ENCODE measurements at regions not wholly inside any gene's neighbourhood (a gene's known extent, or its start where the extent isn't known, plus 50 kb on each side); places are given as distances from the start of the nearest gene placed in this dataset.

- Histone ChIP-seq H3K4me3 (ENCODE audit: low read length in 2 of 2) (no peak overlapping the region), H3K27ac (ENCODE audit: low read depth, low read length) (no peak overlapping the region), H3K27me3 (ENCODE audit: insufficient read depth, low read length) (no peaks in the 10 kb centered on the region), H3K4me1 (ENCODE audit: insufficient read depth, low read length) (no peaks in the 10 kb centered on the region), H3K9me3 (ENCODE audit: control insufficient read depth in 1 of 2, low read length in 2 of 2) (no peaks in the 10 kb centered on the region), H3K36me3 (ENCODE audit: insufficient read depth, low read length) (no peaks in the 10 kb centered on the region)
- H3K4me1 Mint-ChIP-seq, result peaks cover 0 to 7% (median 0%) of the 10 kb centered on the region in 4 donors
- no peak overlapping the region for H3K27ac Mint-ChIP-seq
- DNase-seq, result no peak
- peaks cover 0 to 7% (median 0%) of the 10 kb centered on the region in 8 donors for H3K9me3 Mint-ChIP-seq
- H3K36me3 Mint-ChIP-seq, result no peaks in the 10 kb centered on the region
- H3K27me3 Mint-ChIP-seq, result peaks cover 11 to 13% of the 10 kb centered on the region in 2 donors
- CTCF ChIA-PET (ENCODE audit: partially characterized antibody), result no interaction called here
- H3K4me3 Mint-ChIP-seq, result no peak overlapping the region
- intact Hi-C loops (cut with micrococcal nuclease), result no loop called here
- POLR2A ChIA-PET (ENCODE audit: partially characterized antibody), result no interaction called here
These were observed 100.8 kb downstream of the SHANK2 start for GRCh38 chr11:71151561-71151960.

GRCh38 chr11:71150859-71151258 lies 101.5 kb downstream of the SHANK2 start:
- no peak overlapping the region for H3K27ac Mint-ChIP-seq
- H3K4me3 Mint-ChIP-seq, result no peak overlapping the region
- H3K4me3 ChIP-seq (ENCODE audit: low read length in 2 of 2), result no peak overlapping the region
- H3K4me1 Mint-ChIP-seq, result peaks cover 0 to 7% (median 0%) of the 10 kb centered on the region in 4 donors
- POLR2A ChIA-PET (ENCODE audit: partially characterized antibody), result no interaction called here
- peaks cover 8 to 10% of the 10 kb centered on the region in 2 donors for H3K27me3 Mint-ChIP-seq
- H3K9me3 ChIP-seq (ENCODE audit: control insufficient read depth in 1 of 2, low read length in 2 of 2), result no peaks in the 10 kb centered on the region
- H3K9me3 Mint-ChIP-seq, result peaks cover 0 to 7% (median 0%) of the 10 kb centered on the region in 8 donors
- H3K4me1 ChIP-seq (ENCODE audit: insufficient read depth, low read length), result no peaks in the 10 kb centered on the region
- H3K27me3 ChIP-seq (ENCODE audit: insufficient read depth, low read length), result no peaks in the 10 kb centered on the region
- DNase-seq, result no peak
- no peaks in the 10 kb centered on the region for H3K36me3 ChIP-seq (ENCODE audit: insufficient read depth, low read length)
- intact Hi-C loops (cut with micrococcal nuclease), result no loop called here
- H3K27ac ChIP-seq (ENCODE audit: low read depth, low read length), result no peak overlapping the region
- CTCF ChIA-PET (ENCODE audit: partially characterized antibody), result no interaction called here
- no peaks in the 10 kb centered on the region for H3K36me3 Mint-ChIP-seq

DNA sequence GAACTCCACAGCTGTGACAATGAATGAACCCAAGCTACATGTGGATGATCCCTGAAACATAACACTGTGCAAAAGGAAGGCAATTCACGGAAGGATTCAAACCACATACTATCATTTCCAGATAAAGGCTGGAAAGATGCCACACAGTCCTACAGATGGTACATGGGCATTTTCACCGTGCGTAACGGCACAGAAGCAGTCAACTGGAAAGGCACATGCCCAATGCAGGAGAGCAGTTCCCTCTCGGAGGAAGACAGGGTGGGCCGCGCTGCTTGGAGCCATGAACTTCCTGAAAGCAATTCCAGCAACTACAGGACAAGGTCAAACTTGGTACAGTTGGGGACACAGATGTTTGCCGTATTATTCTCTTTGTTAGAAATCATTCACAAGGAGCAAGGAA lies 103.7 kb downstream of the SHANK2 start:
- no peaks in the 10 kb centered on the region for H3K36me3 ChIP-seq (ENCODE audit: insufficient read depth, low read length)
- no peak for DNase-seq
- H3K4me1 Mint-ChIP-seq, result peaks cover 0 to 7% (median 0%) of the 10 kb centered on the region in 4 donors
- H3K4me1 ChIP-seq (ENCODE audit: insufficient read depth, low read length), result no peaks in the 10 kb centered on the region
- H3K9me3 ChIP-seq (ENCODE audit: control insufficient read depth in 1 of 2, low read length in 2 of 2), result no peaks in the 10 kb centered on the region
- H3K4me3 Mint-ChIP-seq, result no peak overlapping the region
- H3K27me3 Mint-ChIP-seq, result peaks cover 5 to 10% of the 10 kb centered on the region in 2 donors
- no peak overlapping the region for H3K27ac Mint-ChIP-seq
- no peak overlapping the region for H3K27ac ChIP-seq (ENCODE audit: low read depth, low read length)
- H3K27me3 ChIP-seq (ENCODE audit: insufficient read depth, low read length), result no peaks in the 10 kb centered on the region
- peaks cover 0 to 7% (median 0%) of the 10 kb centered on the region in 8 donors for H3K9me3 Mint-ChIP-seq
- CTCF ChIA-PET (ENCODE audit: partially characterized antibody), result no interaction called here
- intact Hi-C loops (cut with micrococcal nuclease), result no loop called here
- H3K4me3 ChIP-seq (ENCODE audit: low read length in 2 of 2), result no peak overlapping the region
- no peaks in the 10 kb centered on the region for H3K36me3 Mint-ChIP-seq
- POLR2A ChIA-PET (ENCODE audit: partially characterized antibody), result no interaction called here

DNA sequence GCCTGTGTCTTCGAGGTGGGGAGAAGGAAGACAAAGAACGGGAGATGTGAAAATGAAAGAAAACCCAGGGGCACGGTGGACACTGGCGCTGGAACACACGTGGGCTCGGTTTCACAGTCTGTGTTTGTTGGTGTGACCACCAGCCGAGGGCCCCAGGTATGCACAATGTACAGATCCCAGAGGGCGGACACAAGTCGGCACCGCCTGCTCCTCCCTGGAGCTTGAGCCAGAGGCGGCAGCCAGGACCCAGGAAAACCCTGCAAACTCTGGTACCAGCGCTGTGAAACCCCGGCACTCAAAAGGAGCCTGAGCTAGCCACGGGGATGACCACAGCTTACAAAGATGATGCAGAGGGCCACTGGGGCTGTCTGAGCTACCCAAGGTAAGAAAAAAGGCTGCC lies 105.0 kb downstream of the SHANK2 start:
- no peak overlapping the region for H3K27ac Mint-ChIP-seq
- no peaks in the 10 kb centered on the region for H3K36me3 ChIP-seq (ENCODE audit: insufficient read depth, low read length)
- peaks cover 0 to 7% (median 0%) of the 10 kb centered on the region in 8 donors for H3K9me3 Mint-ChIP-seq
- peaks cover 0 to 2% (median 0%) of the 10 kb centered on the region in 4 donors for H3K4me1 Mint-ChIP-seq
- no peaks in the 10 kb centered on the region for H3K36me3 Mint-ChIP-seq
- DNase-seq, result no peak
- ChIA-PET CTCF (ENCODE audit: partially characterized antibody) (no interaction called here), POLR2A (ENCODE audit: partially characterized antibody) (no interaction called here)
- peaks cover 5% of the 10 kb centered on the region in 2 donors for H3K27me3 Mint-ChIP-seq
- H3K27me3 ChIP-seq (ENCODE audit: insufficient read depth, low read length), result no peaks in the 10 kb centered on the region
- H3K27ac ChIP-seq (ENCODE audit: low read depth, low read length), result no peak overlapping the region
- intact Hi-C loops (cut with micrococcal nuclease), result no loop called here
- H3K4me1 ChIP-seq (ENCODE audit: insufficient read depth, low read length), result no peaks in the 10 kb centered on the region
- H3K4me3 ChIP-seq (ENCODE audit: low read length in 2 of 2), result no peak overlapping the region
- no peak overlapping the region for H3K4me3 Mint-ChIP-seq
- H3K9me3 ChIP-seq (ENCODE audit: control insufficient read depth in 1 of 2, low read length in 2 of 2), result no peaks in the 10 kb centered on the region

GRCh38 chr11:71146846-71147245 lies 105.5 kb downstream of the SHANK2 start:
- Histone ChIP-seq H3K27me3 (ENCODE audit: insufficient read depth, low read length) (no peaks in the 10 kb centered on the region), H3K4me1 (ENCODE audit: insufficient read depth, low read length) (no peaks in the 10 kb centered on the region), H3K4me3 (ENCODE audit: low read length in 2 of 2) (no peak overlapping the region), H3K9me3 (ENCODE audit: control insufficient read depth in 1 of 2, low read length in 2 of 2) (no peaks in the 10 kb centered on the region), H3K27ac (ENCODE audit: low read depth, low read length) (no peak overlapping the region), H3K36me3 (ENCODE audit: insufficient read depth, low read length) (no peaks in the 10 kb centered on the region)
- CTCF ChIA-PET (ENCODE audit: partially characterized antibody), result no interaction called here
- intact Hi-C loops (cut with micrococcal nuclease), result no loop called here
- POLR2A ChIA-PET (ENCODE audit: partially characterized antibody), result no interaction called here
- Mint-ChIP-seq H3K27ac (no peak overlapping the region), H3K27me3 (peaks cover 3 to 7% of the 10 kb centered on the region in 2 donors), H3K36me3 (no peaks in the 10 kb centered on the region), H3K4me1 (no peaks in the 10 kb centered on the region), H3K9me3 (peaks cover 0 to 8% (median 0%) of the 10 kb centered on the region in 8 donors), H3K4me3 (no peak overlapping the region)
- DNase-seq, result no peak

DNA sequence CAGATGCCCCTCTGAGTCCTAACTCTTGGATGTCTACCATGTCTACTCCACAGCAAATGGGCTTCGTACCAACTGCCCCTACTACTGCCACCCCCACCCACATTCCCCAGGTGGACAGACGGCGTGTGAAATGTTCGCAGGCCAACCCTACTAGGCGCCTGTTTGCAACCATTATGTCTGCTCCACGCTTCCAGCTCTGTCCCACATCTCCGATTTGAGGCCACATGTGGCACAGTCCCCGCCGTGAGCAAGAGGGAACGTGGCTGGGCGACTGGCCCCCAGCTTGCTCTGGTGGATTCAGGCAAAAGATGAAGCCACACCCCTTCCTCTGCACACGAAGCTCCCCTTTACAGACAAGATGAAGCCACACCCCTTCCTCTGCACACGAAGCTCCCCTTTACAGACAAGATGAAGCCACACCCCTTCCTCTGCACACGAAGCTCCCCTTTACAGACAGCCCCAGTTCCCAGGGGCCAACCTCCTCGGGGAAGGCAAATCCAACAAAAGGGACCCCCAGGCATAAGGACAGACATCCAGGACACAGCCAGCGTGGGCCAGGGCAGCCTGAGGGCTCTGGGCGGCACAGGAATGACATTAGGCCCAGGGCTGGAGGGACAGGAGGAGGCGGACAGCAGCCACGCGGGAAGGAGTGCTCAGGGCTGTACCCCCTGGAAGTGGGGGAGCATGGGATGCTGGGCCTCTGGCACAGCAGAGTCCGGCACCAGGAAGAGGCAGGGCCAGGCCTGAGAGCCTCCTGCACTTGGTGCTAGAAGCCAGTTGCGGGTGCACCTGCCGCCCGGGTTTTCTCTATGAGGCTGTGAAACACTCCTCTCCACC lies 106.2 kb downstream of the SHANK2 start:
- CTCF ChIA-PET (ENCODE audit: partially characterized antibody), result no interaction called here
- Mint-ChIP-seq H3K4me3 (no peak overlapping the region), H3K27me3 (peaks cover 1 to 13% of the 10 kb centered on the region in 2 donors), H3K4me1 (no peaks in the 10 kb centered on the region), H3K9me3 (peaks cover 0 to 10% (median 0%) of the 10 kb centered on the region in 8 donors), H3K36me3 (no peaks in the 10 kb centered on the region), H3K27ac (no peak overlapping the region)
- H3K27me3 ChIP-seq (ENCODE audit: insufficient read depth, low read length), result no peaks in the 10 kb centered on the region
- POLR2A ChIA-PET (ENCODE audit: partially characterized antibody), result no interaction called here
- no peaks in the 10 kb centered on the region for H3K4me1 ChIP-seq (ENCODE audit: insufficient read depth, low read length)
- no peak overlapping the region for H3K27ac ChIP-seq (ENCODE audit: low read depth, low read length)
- H3K36me3 ChIP-seq (ENCODE audit: insufficient read depth, low read length), result no peaks in the 10 kb centered on the region
- intact Hi-C loops (cut with micrococcal nuclease), result no loop called here
- no peak overlapping the region for H3K4me3 ChIP-seq (ENCODE audit: low read length in 2 of 2)
- H3K9me3 ChIP-seq (ENCODE audit: control insufficient read depth in 1 of 2, low read length in 2 of 2), result no peaks in the 10 kb centered on the region
- DNase-seq, result no peak

- ChIA-PET POLR2A (ENCODE audit: partially characterized antibody) (no interaction called here), CTCF (ENCODE audit: partially characterized antibody) (no interaction called here)
- intact Hi-C loops (cut with micrococcal nuclease), result no loop called here
These were observed 107.0 kb downstream of the SHANK2 start for GRCh38 chr11:71145368-71145767.

More at GRCh38 chr11:71145368-71145767, 107.0 kb downstream of the SHANK2 start:
- Mint-ChIP-seq H3K9me3 (peaks cover 0 to 10% (median 0%) of the 10 kb centered on the region in 8 donors), H3K27ac (no peak overlapping the region), H3K4me1 (no peaks in the 10 kb centered on the region), H3K4me3 (no peak overlapping the region), H3K27me3 (peaks cover 1 to 13% of the 10 kb centered on the region in 2 donors), H3K36me3 (no peaks in the 10 kb centered on the region)
- no peak overlapping the region for H3K27ac ChIP-seq (ENCODE audit: low read depth, low read length)
- H3K4me1 ChIP-seq (ENCODE audit: insufficient read depth, low read length), result no peaks in the 10 kb centered on the region
- no peak overlapping the region for H3K4me3 ChIP-seq (ENCODE audit: low read length in 2 of 2)
- no peaks in the 10 kb centered on the region for H3K27me3 ChIP-seq (ENCODE audit: insufficient read depth, low read length)
- no peak for DNase-seq
- no peaks in the 10 kb centered on the region for H3K36me3 ChIP-seq (ENCODE audit: insufficient read depth, low read length)
- H3K9me3 ChIP-seq (ENCODE audit: control insufficient read depth in 1 of 2, low read length in 2 of 2), result no peaks in the 10 kb centered on the region

Measured in CD4-positive, alpha-beta memory T cell (primary cell).